ENCODE measurements at regions not wholly inside any gene's neighbourhood (a gene's known extent, or its start where the extent isn't known, plus 50 kb on each side); places are given as distances from the start of the nearest gene placed in this dataset.

GRCh38 chr3:110495201-110495927, 576.3 kb upstream of the NECTIN3 start:
- no peak overlapping the region for H2AFZ ChIP-seq (ENCODE audit: control insufficient read depth, low read depth, low read length)
- CTCF ChIA-PET = no interaction called here
- SMC1A ChIA-PET (ENCODE audit: uncharacterized antibody, unreplicated experiment) = interaction anchor here (0.7 kb wide), 1 partner anchor 1355 kb away, joined by 3 read pairs; no protein-coding TSS in a partner anchor
- no peaks in the 10 kb centered on the region for H3K4me1 ChIP-seq (ENCODE audit: control insufficient read depth, insufficient read depth, low read length)
- POLR2A ChIA-PET = no interaction called here
- 26% methylated on average over 9 of the region's 9 CpGs for WGBS (ENCODE audit: insufficient coverage, insufficient replicate concordance, low lambda C conversion rate, missing lambda C conversion rate)
- no peaks in the 10 kb centered on the region for H3K79me2 ChIP-seq (ENCODE audit: control insufficient read depth, insufficient read depth, low read length)
- RAD21 ChIA-PET (ENCODE audit: unreplicated experiment) = no interaction called here
- no peaks in the 10 kb centered on the region for H3K27me3 ChIP-seq (replicated peaks in 1 of 2; ENCODE audit: control insufficient read depth in 2 of 2, insufficient read depth in 2 of 2, low read length in 1 of 2)
- in situ Hi-C loops (cut with MboI) (no loop called here), intact Hi-C loops (cut with micrococcal nuclease; ENCODE audit: unreplicated experiment) (no loop called here)
- no TSS peak for BruUV-seq (replicated peaks)
- no peak overlapping the region for H3K4me2 ChIP-seq (ENCODE audit: control insufficient read depth, insufficient read depth)
- H3K27ac ChIP-seq (ENCODE audit: control insufficient read depth, insufficient read depth) = no peak overlapping the region
- ATAC-seq = peak; percentile 48; the same call in 2 of the 3 replicates
- FAIRE-seq = no peak
- no peaks in the 10 kb centered on the region for H3K9me3 ChIP-seq (replicated peaks; ENCODE audit: control insufficient read depth, insufficient read depth, low read length)
- no peak overlapping the region for H3K9ac ChIP-seq (ENCODE audit: control insufficient read depth, insufficient read depth, low read length)
- TF ChIP-seq MAX (IDR thresholded peaks at IDR 0.05; ENCODE audit: low read depth, low read length) = no peak
- no peak for TF ChIP-seq RAD51 (IDR thresholded peaks at IDR 0.05)
- TF ChIP-seq SMARCA5 (IDR thresholded peaks at IDR 0.05) = no peak
- no peak for TF ChIP-seq CHD4 (IDR thresholded peaks at IDR 0.05)
- no peak for TF ChIP-seq SRF (IDR thresholded peaks at IDR 0.05; ENCODE audit: low read depth in 2 of 2, low read length in 2 of 2)
- TF ChIP-seq ZNF274 (IDR thresholded peaks at IDR 0.05; ENCODE audit: insufficient read depth, insufficient read length) = no peak
- no peak overlapping the region for H3K4me3 ChIP-seq
- DNase-seq (ENCODE audit: low read depth, low spot score) = no peak
- no peaks in the 10 kb centered on the region for H3K36me3 ChIP-seq (ENCODE audit: control insufficient read depth in 2 of 2, insufficient read depth in 2 of 2, low read length in 1 of 2)
- H4K20me1 ChIP-seq (ENCODE audit: control insufficient read depth, insufficient read depth) = no peaks in the 10 kb centered on the region

GRCh38 chr3:110504401-110504800, 567.2 kb upstream of the NECTIN3 start:
- Histone ChIP-seq H4K20me1 (ENCODE audit: control insufficient read depth, insufficient read depth) (no peaks in the 10 kb centered on the region), H3K9me3 (replicated peaks; ENCODE audit: control insufficient read depth, insufficient read depth, low read length) (no peaks in the 10 kb centered on the region), H3K36me3 (ENCODE audit: control insufficient read depth in 2 of 2, insufficient read depth in 2 of 2, low read length in 1 of 2) (no peaks in the 10 kb centered on the region), H3K27ac (ENCODE audit: control insufficient read depth, insufficient read depth) (no peak overlapping the region), H3K79me2 (ENCODE audit: control insufficient read depth, insufficient read depth, low read length) (no peaks in the 10 kb centered on the region), H3K4me2 (ENCODE audit: control insufficient read depth, insufficient read depth) (no peak overlapping the region), H3K9ac (ENCODE audit: control insufficient read depth, insufficient read depth, low read length) (no peak overlapping the region), H3K4me3 (no peak overlapping the region), H3K4me1 (ENCODE audit: control insufficient read depth, insufficient read depth, low read length) (no peaks in the 10 kb centered on the region), H2AFZ (ENCODE audit: control insufficient read depth, low read depth, low read length) (no peak overlapping the region), H3K27me3 (replicated peaks in 1 of 2; ENCODE audit: control insufficient read depth in 2 of 2, insufficient read depth in 2 of 2, low read length in 1 of 2) (no peaks in the 10 kb centered on the region)
- no peak for ATAC-seq
- ChIA-PET SMC1A (ENCODE audit: uncharacterized antibody, unreplicated experiment) (interaction anchor here (0.9 kb wide), 1 partner anchor 41 kb away, joined by 4 read pairs; no protein-coding TSS in a partner anchor), CTCF (no interaction called here), RAD21 (ENCODE audit: unreplicated experiment) (no interaction called here), POLR2A (no interaction called here)
- FAIRE-seq = no peak
- DNase-seq (ENCODE audit: low read depth, low spot score) = no peak
- in situ Hi-C loops (cut with MboI) = no loop called here
- intact Hi-C loops (cut with micrococcal nuclease; ENCODE audit: unreplicated experiment) = no loop called here
- BruUV-seq (replicated peaks) = no TSS peak
- WGBS (ENCODE audit: insufficient coverage, insufficient replicate concordance, low lambda C conversion rate, missing lambda C conversion rate) = 0% methylated on average over 2 of the region's 2 CpGs
- TF ChIP-seq TCF12 (IDR thresholded peaks at IDR 0.05; ENCODE audit: low read depth, low read length) (no peak), JUND (IDR thresholded peaks at IDR 0.05; ENCODE audit: low read depth, low read length) (no peak), IKZF1 (conservative IDR thresholded peaks at IDR 0.05) (no peak), BACH1 (IDR thresholded peaks at IDR 0.05; ENCODE audit: borderline replicate concordance) (no peak), IRF5 (IDR thresholded peaks at IDR 0.05; ENCODE audit: borderline replicate concordance) (no peak), RFX5 (IDR thresholded peaks at IDR 0.05; ENCODE audit: low read depth, low read length) (no peak), JUNB (IDR thresholded peaks at IDR 0.05) (no peak), PML (IDR thresholded peaks at IDR 0.05; ENCODE audit: low read length) (no peak), SMAD5 (IDR thresholded peaks at IDR 0.05; ENCODE audit: low read depth) (no peak)

Data from GM12878 (cell line).